ENCODE measurements at regions not wholly inside any gene's neighbourhood (a gene's known extent, or its start where the extent isn't known, plus 50 kb on each side); places are given as distances from the start of the nearest gene placed in this dataset.

GRCh38 chr22:47748271-47748670 is 985.8 kb downstream of the TBC1D22A start:
- TF ChIP-seq EZH2phosphoT487 (IDR thresholded peaks at IDR 0.05; ENCODE audit: insufficient read depth, low read depth) (no peak), EZH2 (IDR thresholded peaks at IDR 0.05; ENCODE audit: insufficient read depth, poor library complexity, severe bottlenecking) (no peak)
